Peyer's patch (tissue), 4 donors: ENCODE measurements at regions not wholly inside any gene's neighbourhood (a gene's known extent, or its start where the extent isn't known, plus 50 kb on each side); places are given as distances from the start of the nearest gene placed in this dataset.

ENCODE experiments used
- DNase-seq, 3 donors: peaks; one replicate each; pipeline ENCODE4 v3.0.0-alpha.2; 2017 to 2019
- H3K27ac ChIP-seq, 4 donors: fragments of 200-600 bp; sonication (generic); one replicate each; pipeline ENCODE4 v1.5.1; 2016 to 2019
- H3K27me3 ChIP-seq, 2 donors: fragments of 200-600 bp; sonication (generic); one replicate each; pipeline ENCODE4 v1.5.1; 2019
- H3K36me3 ChIP-seq, 3 donors: fragments of 200-600 bp; sonication (generic); one replicate each; pipeline ENCODE4 v1.5.1; 2016 to 2019
- H3K4me1 ChIP-seq, 4 donors: fragments of 200-600 bp; sonication (generic); one replicate each; pipeline ENCODE4 v1.5.1; 2016 to 2019
- H3K4me3 ChIP-seq, 4 donors: fragments of 200-600 bp; sonication (generic); 1 replicate in 3 of 4; 2 replicates in 1 of 4; pipeline ENCODE4 v1.5.1; 2016 to 2019; ENCODE audit warnings: mild to moderate bottlenecking in 1 of 4
- H3K9me3 ChIP-seq, 4 donors: fragments of 200-600 bp; sonication (generic); one replicate each; pipeline ENCODE4 v1.5.1; 2016 to 2019; ENCODE audit warnings: mild to moderate bottlenecking in 1 of 4
- CTCF ChIP-seq, 6 experiments: fragments of 450-650 bp in 4 of 6; fragments of 200-600 bp in 2 of 6; sonication (generic) in 1 of 6; IDR thresholded peaks; one replicate each; pipeline ENCODE4 v1.5.1; 2017 to 2019; ENCODE audit warnings: antibody characterized with exemption in 6 of 6, mild to moderate bottlenecking in 3 of 6, moderate library complexity in 1 of 6
- POLR2A ChIP-seq, 2 donors: fragments of 450-650 bp; IDR thresholded peaks; one replicate each; pipeline ENCODE4 v1.5.1; 2017; ENCODE audit warnings: antibody characterized with exemption in 2 of 2, mild to moderate bottlenecking in 2 of 2, moderate library complexity in 2 of 2

- Histone ChIP-seq H3K4me3 (no peak overlapping the region), H3K36me3 (no peaks in the 10 kb centered on the region), H3K27me3 (no peaks in the 10 kb centered on the region), H3K27ac (no peak overlapping the region), H3K4me1 (no peaks in the 10 kb centered on the region), H3K9me3 (no peaks in the 10 kb centered on the region)
- DNase-seq = no peak
- no peak for TF ChIP-seq POLR2A (IDR thresholded peaks at IDR 0.05)
- no peak for TF ChIP-seq CTCF (IDR thresholded peaks at IDR 0.05)
Observed at GRCh38 chr12:28135801-28136439, 54.3 kb upstream of the CCDC91 start.

DNA sequence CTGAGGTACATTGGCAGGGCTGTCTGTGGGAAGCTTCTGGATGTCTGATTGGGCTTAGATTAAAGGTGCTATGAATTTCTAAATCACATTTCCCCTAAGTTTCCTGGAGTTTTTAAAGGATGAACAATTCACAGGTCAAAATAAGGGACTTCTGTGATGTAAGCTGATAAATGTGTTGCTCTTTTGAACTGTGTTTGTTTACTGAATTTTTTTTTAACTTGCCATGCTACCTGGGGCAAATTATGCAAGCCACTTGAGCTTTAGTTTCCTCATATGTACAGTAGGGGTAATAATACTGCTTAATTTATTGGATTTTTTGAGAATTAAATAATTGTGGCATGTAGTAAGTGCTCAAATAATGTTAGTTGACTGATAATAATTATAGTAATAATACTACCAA, 52.8 kb upstream of the CCDC91 start:
- TF ChIP-seq POLR2A (IDR thresholded peaks at IDR 0.05) (no peak), CTCF (IDR thresholded peaks at IDR 0.05) (no peak)
- Histone ChIP-seq H3K4me1 (no peaks in the 10 kb centered on the region), H3K4me3 (no peak overlapping the region), H3K9me3 (no peaks in the 10 kb centered on the region), H3K27ac (no peak overlapping the region), H3K27me3 (no peaks in the 10 kb centered on the region), H3K36me3 (no peaks in the 10 kb centered on the region)
- no peak for DNase-seq

GRCh38 chr12:28140404-28140803, 49.9 kb upstream of the CCDC91 start:
- no peaks in the 10 kb centered on the region for H3K4me1 ChIP-seq
- no peak overlapping the region for H3K4me3 ChIP-seq
- DNase-seq = no peak
- no peaks in the 10 kb centered on the region for H3K27me3 ChIP-seq
- no peak overlapping the region for H3K27ac ChIP-seq
- TF ChIP-seq CTCF (IDR thresholded peaks at IDR 0.05) (no peak), POLR2A (IDR thresholded peaks at IDR 0.05) (no peak)
- H3K9me3 ChIP-seq = no peaks in the 10 kb centered on the region
- H3K36me3 ChIP-seq = no peaks in the 10 kb centered on the region
